Stomach (tissue), 8 donors: ENCODE measurements at regions not wholly inside any gene's neighbourhood (a gene's known extent, or its start where the extent isn't known, plus 50 kb on each side); places are given as distances from the start of the nearest gene placed in this dataset.

Experiments
- DNase-seq, 2 donors: peaks; one replicate each; pipeline versions ENCODE4 v3.0.0 to v3.0.0-alpha.2; 2013 to 2019
- H3K27ac ChIP-seq, 5 donors: fragments of 200-600 bp in 4 of 5; sonication (generic) in 4 of 5; one replicate each; pipeline ENCODE4 v1.5.1; 2013 to 2019; ENCODE audit warnings: mild to moderate bottlenecking in 1 of 5, moderate library complexity in 1 of 5
- H3K27me3 ChIP-seq, 3 donors: fragments of 200-600 bp; sonication (generic); one replicate each; pipeline ENCODE4 v1.5.1; 2017 to 2019; ENCODE audit warnings: mixed run types in 1 of 3
- H3K36me3 ChIP-seq, 4 donors: fragments of 200-600 bp; sonication (generic); 1 replicate in 3 of 4; 2 replicates in 1 of 4; pipeline ENCODE4 v1.5.1; 2016 to 2019
- H3K4me1 ChIP-seq, 4 donors: fragments of 200-600 bp; sonication (generic); one replicate each; pipeline ENCODE4 v1.5.1; 2016 to 2019
- H3K4me3 ChIP-seq, 4 donors: fragments of 200-600 bp; sonication (generic) in 3 of 4; one replicate each; pipeline ENCODE4 v1.5.1; 2016 to 2019; ENCODE audit warnings: mild to moderate bottlenecking in 1 of 4
- H3K9me3 ChIP-seq, 4 donors: fragments of 200-600 bp; sonication (generic); one replicate each; pipeline ENCODE4 v1.5.1; 2016 to 2019
- CTCF ChIP-seq, 7 experiments: fragments of 450-650 bp in 4 of 7; fragments of 200-600 bp in 3 of 7; sonication (generic) in 3 of 7; IDR thresholded peaks; one replicate each; pipeline ENCODE4 v1.5.1; 2016 to 2019; ENCODE audit warnings: antibody characterized with exemption in 7 of 7, control low read depth in 2 of 7, mild to moderate bottlenecking in 1 of 7
- EP300 ChIP-seq: sonication (generic); formaldehyde crosslinking; IDR thresholded peaks from one replicate; pipeline ENCODE4 v1.6.1; 2017; ENCODE audit warnings: antibody characterized with exemption
- POLR2A ChIP-seq, 4 donors: fragments of 450-650 bp; IDR thresholded peaks; one replicate each; pipeline ENCODE4 v1.6.1; 2016; ENCODE audit warnings: antibody characterized with exemption in 4 of 4, control low read depth in 2 of 4, mild to moderate bottlenecking in 1 of 4, moderate library complexity in 1 of 4
- POLR2AphosphoS5 ChIP-seq, 3 donors: sonication (generic); formaldehyde crosslinking; IDR thresholded peaks; one replicate each; pipeline ENCODE4 v1.6.1; 2016; ENCODE audit warnings: antibody characterized with exemption in 3 of 3
- WGBS, 5 donors: extraction: QIAGEN DNeasy Blood & Tissue Kit in 3 of 5; methylation state at CpG; one replicate each; pipeline versions ENCODE4 v1.1.5 to v1.1.7; 2013 to 2018; 5-methylcytosine and 5-hydroxymethylcytosine counted together
- intact Hi-C: fragments of 100-400 bp; cut with DNase I; formaldehyde crosslinking; loops from one replicate; pipeline ENCODE4 v1.15.1; 2023; ENCODE audit warnings: low total_unique reads
- donor health status: healthy with polysubstance abuse.
- donor health status: Bipolar disorder and iron deficiency.
- donor health status: healthy.

GRCh38 chr4:38290914-38291313 lies 330.7 kb downstream of the PTTG2 start:
- 70 to 87% (median 74%) methylated on average over 1 of the region's 1 CpG for WGBS, 5 donors
- Histone ChIP-seq H3K27me3 (no peaks in the 10 kb centered on the region), H3K27ac (no peak overlapping the region), H3K9me3 (peaks cover 0 to 17% (median 14%) of the 10 kb centered on the region in 4 donors), H3K4me1 (no peaks in the 10 kb centered on the region), H3K36me3 (no peaks in the 10 kb centered on the region), H3K4me3 (no peak overlapping the region)
- DNase-seq, result no peak
- TF ChIP-seq POLR2A (IDR thresholded peaks at IDR 0.05) (no peak), CTCF (IDR thresholded peaks at IDR 0.05) (no peak), POLR2AphosphoS5 (IDR thresholded peaks at IDR 0.05) (no peak), EP300 (no peak)
- intact Hi-C loops, result no loop called here

GRCh38 chr4:38292529-38292928 lies 332.3 kb downstream of the PTTG2 start:
- 81 to 98% (median 90%) methylated on average over 1 of the region's 1 CpG for WGBS, 5 donors
- no peaks in the 10 kb centered on the region for H3K4me1 ChIP-seq
- H3K9me3 ChIP-seq, result peaks cover 0 to 17% (median 14%) of the 10 kb centered on the region in 4 donors
- intact Hi-C loops, result no loop called here
- H3K27me3 ChIP-seq, result no peaks in the 10 kb centered on the region
- H3K36me3 ChIP-seq, result no peaks in the 10 kb centered on the region
- no peak for DNase-seq
- TF ChIP-seq EP300 (no peak), CTCF (IDR thresholded peaks at IDR 0.05) (no peak), POLR2AphosphoS5 (IDR thresholded peaks at IDR 0.05) (no peak), POLR2A (IDR thresholded peaks at IDR 0.05) (no peak)
- no peak overlapping the region for H3K4me3 ChIP-seq
- no peak overlapping the region for H3K27ac ChIP-seq

- H3K4me1 ChIP-seq, result no peaks in the 10 kb centered on the region
- WGBS, 5 donors, result 81 to 97% (median 88%) methylated on average over 1 of the region's 1 CpG
- no peak overlapping the region for H3K4me3 ChIP-seq
- intact Hi-C loops, result no loop called here
- H3K9me3 ChIP-seq, result peaks cover 0 to 30% (median 22%) of the 10 kb centered on the region in 4 donors
- no peak for DNase-seq
- H3K27me3 ChIP-seq, result no peaks in the 10 kb centered on the region
- H3K27ac ChIP-seq, result no peak overlapping the region
- H3K36me3 ChIP-seq, result no peaks in the 10 kb centered on the region
- TF ChIP-seq POLR2A (IDR thresholded peaks at IDR 0.05) (no peak), POLR2AphosphoS5 (IDR thresholded peaks at IDR 0.05) (no peak), CTCF (IDR thresholded peaks at IDR 0.05) (no peak), EP300 (no peak)
Observed at GRCh38 chr4:38294238-38294637, 334.0 kb downstream of the PTTG2 start.

- Histone ChIP-seq H3K27me3 (no peaks in the 10 kb centered on the region), H3K4me1 (no peaks in the 10 kb centered on the region), H3K36me3 (no peaks in the 10 kb centered on the region), H3K27ac (no peak overlapping the region), H3K9me3 (peaks cover 0 to 35% (median 25%) of the 10 kb centered on the region in 4 donors), H3K4me3 (no peak overlapping the region)
- TF ChIP-seq POLR2AphosphoS5 (IDR thresholded peaks at IDR 0.05) (no peak), EP300 (no peak), POLR2A (IDR thresholded peaks at IDR 0.05) (no peak), CTCF (IDR thresholded peaks at IDR 0.05) (no peak)
- intact Hi-C loops, result no loop called here
- WGBS, 5 donors, result 83 to 94% (median 89%) methylated on average over 3 of the region's 3 CpGs
- DNase-seq, result no peak
Observed at GRCh38 chr4:38297061-38297460, 336.9 kb downstream of the PTTG2 start.
